ENCODE measurements at regions not wholly inside any gene's neighbourhood (a gene's known extent, or its start where the extent isn't known, plus 50 kb on each side); places are given as distances from the start of the nearest gene placed in this dataset.

DNA sequence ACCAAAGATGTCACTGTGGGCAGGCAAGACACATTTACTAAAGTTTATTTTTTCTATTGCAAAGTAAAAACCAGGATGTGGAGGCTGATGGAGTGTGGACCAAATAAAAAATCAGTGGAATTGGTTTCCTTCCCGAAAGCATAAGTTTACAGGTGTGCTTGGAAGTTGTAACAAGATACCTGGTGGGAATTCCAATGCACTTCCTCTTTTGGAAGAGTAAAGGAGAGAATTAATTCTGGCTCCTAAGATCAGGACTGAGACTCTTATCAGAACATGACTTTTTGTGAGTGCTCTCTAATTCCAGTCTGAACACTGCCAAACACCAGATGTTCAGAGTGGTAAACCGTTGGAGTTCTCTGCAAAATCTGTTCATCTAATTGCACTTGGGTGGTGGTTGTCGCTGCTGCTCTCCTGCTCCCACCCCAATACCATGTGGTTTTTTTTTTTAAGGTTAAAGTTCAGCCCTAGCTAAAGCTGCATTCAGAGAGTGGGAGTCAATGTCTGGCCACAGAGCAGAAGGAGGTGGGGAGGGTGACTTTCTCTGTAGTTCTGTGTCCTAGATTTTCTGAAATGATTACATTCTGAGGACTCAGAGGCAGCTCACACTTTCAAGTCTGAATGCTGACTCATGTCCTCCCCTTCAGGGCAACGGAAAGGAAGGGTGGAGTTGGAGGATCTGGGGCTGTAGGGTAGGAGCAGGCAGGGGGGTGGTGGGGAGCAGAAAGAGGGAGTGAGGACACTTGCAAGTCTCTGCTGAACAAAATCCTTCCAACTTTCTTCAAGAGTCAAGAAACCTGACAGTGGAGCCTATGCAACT is 275.8 kb upstream of the PRDM1 start:
- DNase-seq, result no peak

DNA sequence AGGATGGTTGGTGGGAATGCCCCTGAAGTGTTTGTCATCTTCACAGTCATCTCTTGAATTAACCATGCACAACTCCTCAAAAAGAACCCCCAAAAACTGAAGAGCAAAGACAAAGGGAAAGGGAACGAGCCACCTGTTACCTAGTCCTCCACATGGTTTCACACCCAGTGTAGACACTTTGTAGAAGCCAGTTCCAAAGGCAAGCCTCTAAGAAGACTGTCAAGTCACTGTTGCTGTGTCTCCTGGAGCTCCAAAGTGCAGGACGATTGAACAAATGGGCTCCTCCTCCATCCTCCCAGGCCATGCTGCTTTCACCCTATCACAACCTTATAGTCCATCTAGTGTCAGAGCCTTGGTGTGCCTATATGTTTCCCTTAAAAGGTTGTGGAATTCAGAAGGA is 277.6 kb upstream of the PRDM1 start:
- no peak for DNase-seq

DNA sequence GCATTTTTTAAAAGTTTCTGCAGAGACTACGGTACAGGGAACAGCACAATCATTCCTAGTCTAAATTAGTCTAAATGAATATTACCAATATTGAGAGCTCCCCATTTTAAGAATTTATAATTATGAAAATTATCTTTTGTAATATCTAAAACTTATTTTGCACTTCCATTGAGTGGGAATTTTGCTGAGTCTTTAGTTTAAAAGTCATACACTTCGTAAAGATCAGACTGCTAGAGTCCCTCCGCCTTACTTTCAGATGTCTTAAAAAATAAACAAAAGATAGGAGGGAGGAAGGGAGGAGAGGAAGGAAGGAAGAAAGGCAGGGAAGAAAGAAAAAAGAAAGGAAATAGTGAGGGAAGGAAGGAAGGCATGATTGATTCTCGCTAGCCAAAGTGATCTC is 278.2 kb upstream of the PRDM1 start:
- no peak for DNase-seq

DNA sequence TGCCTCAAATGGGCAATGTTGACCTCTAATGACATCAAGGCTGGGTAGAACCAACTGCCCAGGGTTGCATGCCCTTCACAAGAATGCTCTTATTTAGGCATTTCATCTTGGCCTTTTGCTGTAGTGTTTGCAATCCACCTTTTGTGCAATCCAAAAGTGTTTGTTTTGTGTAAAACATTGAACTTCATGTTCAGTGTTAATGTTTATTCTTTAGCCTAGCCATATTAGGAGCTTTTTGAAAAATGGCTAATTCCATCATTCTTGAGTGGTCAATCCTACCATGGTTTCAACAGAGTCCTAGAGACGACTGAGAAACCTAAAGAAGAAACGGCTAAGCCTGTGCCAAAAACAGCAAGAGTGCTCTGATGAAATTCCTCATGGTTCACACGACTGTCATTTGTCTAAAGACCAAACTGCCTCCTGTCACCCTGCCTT is 279.6 kb upstream of the PRDM1 start:
- DNase-seq, result no peak

DNA sequence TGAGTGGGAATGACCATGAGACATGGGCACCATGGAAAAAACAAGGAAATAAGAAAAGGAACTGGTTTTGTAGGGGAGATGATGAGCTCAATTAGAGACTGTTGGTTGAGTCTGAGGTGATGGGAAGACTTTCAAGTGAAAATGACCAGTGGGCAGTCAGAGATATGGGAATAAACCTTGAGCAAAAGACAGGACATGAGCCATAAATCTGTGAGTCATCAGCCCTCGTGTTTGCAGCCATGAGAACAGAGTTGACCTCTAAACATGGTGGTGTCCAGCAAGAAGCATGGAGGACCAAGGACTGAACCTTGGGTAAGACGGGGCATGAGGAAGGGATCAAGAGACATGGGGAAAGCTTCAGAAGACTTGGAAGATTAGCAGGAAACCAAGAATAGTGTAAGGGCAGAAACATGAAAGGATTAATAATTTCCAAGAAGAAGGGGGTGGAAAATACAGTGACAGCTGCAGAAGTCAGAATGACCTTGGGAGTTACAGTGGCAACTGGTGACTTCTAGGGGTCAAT is 280.6 kb upstream of the PRDM1 start:
- no peak for DNase-seq

DNA sequence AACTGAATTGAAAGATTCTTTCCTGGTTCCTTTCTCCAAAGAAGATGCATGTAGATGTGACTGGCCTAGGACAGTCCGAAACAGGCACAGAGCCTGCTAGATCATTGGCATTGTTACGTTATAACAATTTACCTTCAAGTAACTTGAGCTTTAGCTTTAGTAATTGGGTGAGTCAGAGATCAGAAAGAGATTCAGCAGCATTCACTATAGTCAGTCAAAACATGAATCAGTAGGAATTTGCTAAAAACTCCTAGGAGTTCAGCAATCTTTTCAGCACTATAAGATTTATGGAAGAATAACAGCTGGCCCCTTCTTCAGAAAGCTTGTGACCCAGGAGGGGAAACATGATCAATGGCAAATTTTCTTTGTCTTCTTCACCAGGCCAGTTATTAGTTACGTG is 281.7 kb upstream of the PRDM1 start:
- DNase-seq, result no peak

DNA sequence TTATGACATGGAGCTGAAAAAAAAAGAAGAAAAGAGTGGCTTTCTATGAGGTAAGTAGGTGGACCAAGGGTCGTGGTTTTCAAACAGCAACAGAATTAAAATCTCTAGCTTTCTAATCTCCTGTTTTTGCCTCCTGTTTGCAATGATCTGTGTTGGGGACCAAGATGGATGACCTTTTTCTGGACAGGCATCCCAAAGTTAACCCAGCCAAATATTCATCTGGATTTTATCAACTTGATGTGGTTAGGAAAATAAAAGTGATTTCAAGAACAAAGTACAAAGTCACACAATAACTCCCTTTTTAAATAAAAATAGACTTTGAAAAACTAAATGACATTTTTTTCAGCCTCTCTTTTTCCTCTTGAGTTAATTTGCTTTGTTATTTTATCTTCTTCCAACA is 282.1 kb upstream of the PRDM1 start:
- DNase-seq, result no peak

DNA sequence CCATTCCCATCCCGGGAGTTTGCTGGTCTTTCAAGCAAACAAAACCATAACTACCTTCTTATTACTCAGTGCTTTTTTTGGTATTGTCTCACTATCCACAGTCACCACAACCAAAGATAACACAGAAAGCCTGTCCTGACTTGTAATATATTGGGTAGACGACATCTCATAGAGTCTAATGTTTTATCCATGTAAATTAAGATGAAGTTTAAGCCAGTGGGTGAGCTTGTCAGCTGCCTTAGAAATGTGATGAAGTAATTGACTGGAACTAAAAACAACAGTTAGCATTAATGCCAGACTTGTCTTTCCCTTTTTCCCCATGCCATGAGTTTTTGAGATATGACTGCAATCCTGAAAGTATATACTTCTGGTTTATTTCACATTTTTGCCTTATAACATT is 282.7 kb upstream of the PRDM1 start:
- no peak for DNase-seq

DNA sequence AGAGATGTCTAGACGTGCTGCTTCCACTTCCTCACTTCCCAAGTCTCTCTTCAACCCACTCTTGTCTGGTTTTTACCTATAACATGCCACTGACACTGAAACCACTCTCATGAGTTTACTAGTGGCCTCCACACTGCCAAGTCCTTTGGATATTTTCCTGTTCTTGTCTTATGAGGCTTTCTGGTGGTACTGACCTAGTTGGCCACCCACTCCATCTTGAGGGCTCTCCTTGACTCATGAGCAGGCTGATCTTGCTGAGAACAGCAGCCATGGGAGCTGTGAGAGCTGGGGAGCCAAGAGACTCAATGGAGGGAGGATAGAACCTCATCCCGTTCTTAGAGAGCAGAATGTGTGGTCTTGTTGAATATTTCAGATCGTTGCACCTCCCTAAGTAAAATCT is 283.4 kb upstream of the PRDM1 start:
- no peak for DNase-seq

DNA sequence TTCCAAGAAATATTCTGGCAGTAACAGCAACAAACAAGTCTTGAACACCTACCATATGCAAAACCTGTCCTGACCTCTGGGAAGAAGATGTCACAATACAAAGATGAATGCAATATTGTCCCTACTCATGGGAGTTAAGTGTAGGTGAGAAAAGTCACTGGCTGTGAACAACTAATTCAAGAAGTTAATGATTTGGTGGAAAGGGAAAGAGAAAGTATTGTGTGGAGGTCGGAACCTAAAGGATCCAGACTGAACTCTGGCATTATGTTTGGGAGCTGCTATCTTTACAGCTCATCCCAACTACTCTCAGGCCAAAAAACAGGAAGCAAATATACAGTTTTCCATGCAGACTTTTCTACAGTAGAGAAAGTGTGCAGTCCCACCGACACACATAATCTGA is 285.3 kb upstream of the PRDM1 start:
- DNase-seq, result no peak

DNA sequence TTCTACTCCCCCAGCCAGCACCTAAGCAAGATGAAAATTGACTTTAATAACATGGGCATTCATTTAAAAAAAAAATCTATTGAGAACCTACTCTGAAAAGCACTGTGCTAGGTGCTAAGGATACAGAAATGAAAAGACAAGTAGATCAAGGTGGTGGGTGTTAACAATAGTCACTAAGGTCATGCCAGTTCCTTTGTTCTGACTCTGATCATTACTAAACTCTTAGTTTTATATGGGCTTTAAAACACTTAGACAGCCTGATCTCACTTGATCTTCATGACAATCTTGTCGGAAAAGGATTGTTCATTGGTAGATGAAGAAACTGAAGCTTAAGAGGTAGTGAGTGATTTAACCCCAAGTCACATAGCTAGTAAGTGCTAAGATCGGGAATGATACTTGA is 285.7 kb upstream of the PRDM1 start:
- DNase-seq, result no peak

DNA sequence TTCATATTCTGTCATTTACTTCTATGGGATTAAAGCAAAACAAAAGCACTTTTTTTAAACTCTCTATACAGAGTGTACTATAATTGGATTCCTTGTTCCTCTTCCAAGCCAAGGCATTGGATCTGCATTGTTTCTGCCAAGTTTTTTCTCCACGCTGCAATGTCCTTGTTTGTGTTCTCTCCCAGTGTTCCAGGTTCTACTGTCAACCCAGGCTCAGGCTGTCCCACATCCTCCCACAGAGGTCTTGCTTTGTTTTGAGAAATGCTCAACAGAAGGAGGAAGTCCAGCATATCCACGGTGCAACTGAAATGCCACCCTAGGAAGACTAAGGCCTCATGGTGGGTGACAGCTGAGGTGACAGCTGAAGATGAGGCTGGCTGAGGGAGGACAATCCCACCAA is 287.1 kb upstream of the PRDM1 start:
- DNase-seq, result no peak

DNA sequence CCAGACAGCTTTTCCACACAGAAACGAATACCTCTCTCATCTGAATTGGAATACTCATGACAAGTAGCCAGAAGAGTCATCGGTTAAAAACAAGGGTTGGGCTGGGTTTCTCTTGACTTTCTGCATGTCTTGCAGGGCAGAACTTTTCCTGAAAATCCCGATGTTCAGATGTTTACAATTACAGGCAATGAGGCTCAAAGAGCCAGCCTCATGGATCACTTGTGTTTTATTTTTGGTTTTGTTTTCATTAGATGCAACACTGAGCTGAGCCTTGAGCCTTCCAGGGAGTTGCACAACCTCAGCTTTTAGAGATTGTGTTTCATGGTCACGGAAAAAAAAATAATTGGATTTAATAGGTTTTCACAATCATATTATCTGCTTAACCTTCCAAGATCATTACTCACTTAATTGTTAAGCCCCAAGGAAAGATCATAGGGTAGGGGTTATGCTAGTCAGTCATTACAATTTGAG is 288.1 kb upstream of the PRDM1 start:
- DNase-seq, result no peak

DNA sequence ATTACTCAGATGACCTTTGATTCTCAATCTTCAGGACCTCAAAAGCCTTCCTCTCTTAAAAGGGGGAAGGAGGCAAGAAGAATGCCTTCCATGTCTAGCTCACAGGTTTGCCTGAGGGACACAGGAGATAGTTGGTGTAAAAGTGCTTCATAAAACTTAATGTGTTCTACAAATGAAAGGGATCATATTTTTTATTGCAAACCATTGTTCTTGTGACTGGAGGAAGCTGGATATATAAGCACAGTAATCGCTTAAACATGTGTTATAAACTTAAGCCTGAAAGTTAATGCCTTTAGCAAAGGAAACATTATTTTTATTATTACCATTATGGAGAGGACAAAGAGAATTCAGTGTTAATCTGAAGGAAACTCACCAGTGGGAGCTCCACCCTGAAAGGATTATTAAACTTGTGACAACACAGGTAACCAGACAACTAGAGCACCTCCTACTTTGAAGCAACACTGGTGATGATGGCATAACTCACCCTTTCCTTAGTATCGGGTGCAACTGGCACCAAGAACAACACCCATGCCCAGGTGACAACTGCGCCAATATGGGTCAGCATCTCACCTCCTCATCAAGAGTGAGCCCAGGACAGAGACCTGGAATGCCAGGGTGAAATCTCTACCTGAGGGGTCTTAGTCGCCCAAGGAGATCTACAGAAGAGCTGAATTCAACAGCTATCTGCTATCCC is 288.7 kb upstream of the PRDM1 start:
- no peak for DNase-seq

DNA sequence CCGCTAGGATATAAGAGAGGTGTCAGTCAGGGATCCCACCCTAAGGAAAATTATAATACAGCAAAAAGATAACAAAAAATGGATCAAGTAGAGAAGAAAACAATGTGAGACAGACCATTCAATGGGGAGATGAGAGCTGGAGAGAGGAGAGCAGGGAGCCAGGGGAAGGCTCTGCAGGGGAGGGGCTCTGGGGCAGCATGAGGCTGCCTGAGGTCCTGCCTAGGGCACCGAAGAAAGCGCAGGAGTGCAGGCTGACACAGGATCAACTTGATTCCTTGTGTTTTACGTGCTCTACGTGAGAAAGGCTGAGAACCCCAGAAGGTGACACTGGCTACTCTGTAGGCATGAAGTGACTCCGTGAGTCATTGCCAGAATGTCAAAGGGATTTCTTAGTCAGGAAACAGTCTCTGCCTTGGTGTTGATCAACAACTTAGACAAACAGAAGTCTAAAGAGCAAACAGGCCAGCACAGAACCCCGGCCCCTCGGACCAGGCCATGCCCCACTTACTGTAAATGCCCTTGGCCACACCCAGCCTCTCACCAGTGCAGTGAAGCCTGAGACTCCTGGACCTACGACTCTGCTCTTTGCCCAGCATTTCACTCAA is 290.1 kb upstream of the PRDM1 start:
- no peak for DNase-seq

DNA sequence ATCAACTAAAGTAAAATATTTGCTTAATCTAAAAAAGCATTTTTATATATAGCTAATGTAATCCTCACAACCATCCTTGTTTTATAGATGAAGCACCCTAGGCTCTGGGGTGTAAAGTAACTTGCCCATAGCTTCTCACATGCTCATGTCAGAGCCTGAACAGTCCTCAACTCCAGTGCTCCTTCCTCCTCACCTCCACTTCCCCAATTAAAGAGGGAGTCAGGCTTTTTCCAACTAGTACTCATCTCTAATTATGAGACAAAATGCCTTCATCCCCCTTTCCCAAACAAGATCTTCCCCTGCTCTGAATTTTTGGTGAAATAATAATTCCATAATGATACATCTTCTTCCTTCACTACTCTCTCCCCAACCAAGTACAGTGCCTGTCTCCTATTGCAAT is 290.8 kb upstream of the PRDM1 start:
- DNase-seq, result no peak

DNA sequence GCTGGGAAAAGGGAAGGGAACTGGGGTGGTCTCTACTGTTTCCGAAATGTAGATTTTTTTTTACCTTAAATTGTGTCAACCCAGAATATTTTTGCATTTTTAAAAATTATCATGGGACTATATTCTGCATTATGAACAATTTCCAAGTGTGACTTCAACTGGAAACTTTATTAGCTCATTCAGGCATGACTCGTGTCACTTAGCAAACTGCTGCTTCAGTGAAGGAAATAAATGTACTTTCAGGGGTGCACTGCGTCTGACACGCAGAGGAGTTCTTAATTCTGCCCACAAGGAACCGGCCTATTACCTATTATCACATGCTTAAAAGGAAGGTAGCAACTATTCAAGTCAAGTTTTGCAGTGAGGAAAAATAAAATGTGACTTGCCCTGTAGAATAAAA is 291.3 kb upstream of the PRDM1 start:
- no peak for DNase-seq

DNA sequence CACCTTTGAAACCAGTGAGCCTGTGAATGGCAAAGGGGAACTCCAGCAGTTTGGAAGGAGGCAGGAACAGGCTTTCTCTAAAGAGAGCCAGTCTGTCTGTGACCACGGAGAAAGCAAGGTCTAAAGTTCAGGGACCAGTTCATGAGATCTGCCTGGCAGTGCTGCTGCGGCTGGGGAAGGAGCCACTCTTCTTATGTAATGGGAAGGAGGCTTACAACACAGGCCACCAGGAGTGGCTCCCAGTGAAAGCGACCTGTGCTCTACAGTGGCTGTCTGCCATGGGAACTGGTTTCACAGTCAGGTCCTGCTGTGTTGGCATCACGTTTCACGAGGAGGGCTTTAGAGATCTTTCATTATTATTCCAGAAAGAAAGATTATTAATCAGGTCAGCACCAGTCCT is 291.9 kb upstream of the PRDM1 start:
- no peak for DNase-seq

DNA sequence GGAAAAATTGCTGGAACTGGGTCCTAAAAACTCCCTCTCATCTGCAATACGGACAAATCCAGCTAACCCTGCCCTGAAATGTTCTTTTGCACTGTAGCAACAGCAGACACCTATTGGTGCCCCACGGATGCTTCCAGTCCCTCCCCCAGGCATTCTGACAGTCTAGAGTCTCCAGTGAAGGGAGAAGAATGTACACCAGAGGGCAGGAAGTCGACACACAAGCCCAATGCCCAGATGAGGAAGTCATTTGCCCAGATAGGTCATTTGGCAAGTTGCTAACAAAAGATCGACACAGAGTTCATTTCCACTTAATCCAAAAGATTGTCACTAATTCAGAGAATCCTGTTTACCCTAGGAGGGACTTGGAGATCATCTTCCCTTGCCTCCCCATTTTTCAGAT is 293.0 kb upstream of the PRDM1 start:
- peak in 2 of 6 experiments; percentile 11 to 15 for DNase-seq

DNA sequence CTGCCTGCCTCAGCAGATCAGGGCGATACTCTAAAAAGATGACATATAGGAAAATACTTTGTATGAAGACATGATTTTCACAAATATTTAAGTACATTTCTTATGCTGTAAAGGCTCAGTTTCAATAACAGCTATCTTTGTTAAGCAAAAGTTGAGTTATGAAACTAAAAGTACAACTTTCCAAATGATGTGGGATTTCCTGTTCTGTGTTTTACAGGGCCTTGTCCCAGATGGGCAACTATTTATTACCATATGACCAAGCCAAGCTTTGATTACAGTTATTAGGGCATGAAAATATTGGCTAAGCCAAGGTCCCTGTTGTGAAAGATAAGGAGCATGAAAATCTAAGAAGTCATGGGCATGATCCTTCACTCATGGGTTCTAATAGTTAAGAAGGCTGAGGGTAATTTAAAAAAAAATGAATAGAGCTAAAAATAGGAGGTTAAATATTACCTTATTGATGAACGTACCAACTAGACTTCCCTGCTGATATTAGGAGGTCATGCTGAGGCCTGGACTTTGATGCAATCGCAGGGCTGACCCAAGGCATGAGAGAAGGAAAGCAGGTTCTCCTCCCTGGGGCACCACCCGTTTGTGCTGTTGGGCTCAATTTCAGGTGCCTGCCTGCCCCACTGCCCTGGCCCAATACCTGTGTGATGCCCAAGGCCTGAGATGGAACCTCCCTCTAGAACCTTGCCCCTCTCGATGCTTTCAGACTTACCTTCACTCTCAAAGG is 294.4 kb upstream of the PRDM1 start:
- no peak for DNase-seq

DNA sequence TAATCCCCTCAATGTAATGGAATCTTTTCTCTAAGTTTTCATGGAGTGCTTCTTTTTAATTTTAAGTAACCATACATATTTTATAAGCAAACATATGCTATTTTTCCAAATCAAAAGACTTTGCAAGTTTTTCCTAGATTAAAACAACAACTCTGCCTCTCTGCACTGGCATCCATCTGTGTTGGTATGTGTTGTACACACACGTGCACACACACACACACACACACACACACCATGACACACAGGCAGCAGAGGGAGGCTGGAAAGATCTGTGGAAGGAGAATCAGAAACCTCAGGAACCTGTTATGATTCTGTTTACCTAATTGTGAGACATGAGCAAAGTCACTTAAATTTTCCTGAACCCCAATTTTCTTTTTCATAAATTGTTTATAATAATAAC is 295.0 kb upstream of the PRDM1 start:
- DNase-seq, result no peak

DNA sequence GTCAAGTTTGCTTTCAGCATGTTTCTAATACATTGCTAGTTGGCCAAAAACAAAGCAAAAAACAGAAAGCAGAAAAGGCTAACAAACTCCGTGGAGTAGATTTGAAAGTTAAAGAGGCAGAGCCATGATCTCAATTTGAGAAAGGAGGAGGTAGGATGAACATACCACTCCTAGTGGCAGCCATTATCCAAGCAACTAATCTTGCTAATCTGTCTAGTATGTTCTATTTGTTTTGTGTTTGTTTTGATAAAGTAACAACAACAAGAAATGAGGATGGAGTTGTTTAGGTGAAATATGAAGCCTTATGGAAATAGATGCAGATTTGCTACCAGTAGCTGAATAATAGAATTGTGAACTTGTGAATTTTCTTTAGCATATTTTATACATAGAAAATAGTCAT is 295.5 kb upstream of the PRDM1 start:
- DNase-seq, result no peak

DNA sequence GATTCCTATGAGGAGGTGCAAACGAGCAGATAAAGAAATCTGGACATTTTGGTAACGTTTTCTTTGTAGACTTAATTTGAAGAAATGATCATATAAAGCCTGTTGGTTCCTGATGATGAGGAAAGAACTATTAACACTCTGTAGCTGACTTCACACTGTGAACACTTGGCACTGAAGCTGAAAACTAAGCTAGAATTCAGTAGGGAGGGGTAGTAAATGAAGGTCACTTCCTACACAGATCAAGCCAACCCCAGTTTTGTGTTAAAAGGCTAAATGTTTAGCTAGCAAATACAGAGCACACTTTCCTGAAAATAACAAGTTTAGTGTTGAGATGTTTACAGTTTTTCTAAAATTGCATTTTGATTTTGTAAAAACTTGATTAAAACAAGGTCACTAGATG is 296.2 kb upstream of the PRDM1 start:
- DNase-seq, result no peak

All from stimulated activated naive CD4-positive, alpha-beta T cell (primary cell).